GM12878 (cell line): ENCODE measurements at regions not wholly inside any gene's neighbourhood (a gene's known extent, or its start where the extent isn't known, plus 50 kb on each side); places are given as distances from the start of the nearest gene placed in this dataset.

Experiments used
- ATAC-seq: fragments of 200-7000 bp; cut with Tn5 transposase; 3 replicates; pipeline ENCODE4 v1.9.1; 2020; ENCODE audit warnings: mild to moderate bottlenecking, moderate library complexity
- BruUV-seq: library from RNA; stranded (reverse); fragments of 400-500 nt; replicated peaks from 2 replicates; lab custom pipeline; 2021; lab: Mats Ljungman, UMichigan
- CTCF ChIA-PET: fragments of 300-600 bp; sonication (Branson Sonifier 250); formaldehyde crosslinking; extraction: SDS; loops from one replicate; lab custom pipeline; 2021; ENCODE audit warnings: inconsistent platforms; lab: Yijun Ruan, JAX
- POLR2A ChIA-PET: fragments of 350-600 bp; formaldehyde crosslinking; extraction: SDS; loops from one replicate; lab custom pipeline; 2021; ENCODE audit warnings: inconsistent platforms; lab: Charles Lee
- RAD21 ChIA-PET: fragments of 300-600 bp; sonication (Branson Sonifier 250); formaldehyde crosslinking; loops from one replicate; lab custom pipeline; 2023; ENCODE audit warnings: antibody characterized with exemption; ENCODE audit not compliant: unreplicated experiment; lab: Charles Lee
- SMC1A ChIA-PET: fragments of 300-600 bp; sonication (Branson Sonifier 250); formaldehyde crosslinking; loops from one replicate; lab custom pipeline; 2023; ENCODE audit not compliant: unreplicated experiment, uncharacterized antibody; lab: Charles Lee
- DNase-seq: peaks from one replicate; pipeline ENCODE4 v3.0.0-alpha.2; 2011; ENCODE audit warnings: low read depth, low spot score
- FAIRE-seq: peaks from 3 replicates; lab custom pipeline; 2011; peaks lifted over from hg19 to GRCh38; lab: Jason Lieb, UNC
- H2AFZ ChIP-seq: 2 replicates; pipeline ENCODE4 v1.6.0; 2011; ENCODE audit warnings: low read depth, low read length, control low read depth; ENCODE audit not compliant: control insufficient read depth
- H3K27ac ChIP-seq: 2 replicates; pipeline ENCODE4 v1.5.1; 2011; ENCODE audit warnings: control low read depth; ENCODE audit not compliant: control insufficient read depth, insufficient read depth
- H3K27me3 ChIP-seq, 2 experiments: replicated peaks in 1 of 2; 2 replicates each; pipeline versions ENCODE4 v1.6.0 to v1.6.1; 2011; ENCODE audit warnings: low read length in 1 of 2; ENCODE audit not compliant: control insufficient read depth in 2 of 2, insufficient read depth in 2 of 2
- H3K36me3 ChIP-seq, 2 experiments: 2 replicates each; pipeline ENCODE4 v1.5.1; 2011; ENCODE audit warnings: low read length in 1 of 2; ENCODE audit not compliant: control insufficient read depth in 2 of 2, insufficient read depth in 2 of 2
- H3K4me1 ChIP-seq: 2 replicates; pipeline ENCODE4 v1.6.1; 2011; ENCODE audit warnings: mild to moderate bottlenecking, low read length, moderate library complexity, mixed read lengths; ENCODE audit not compliant: control insufficient read depth, insufficient read depth
- H3K4me2 ChIP-seq: 2 replicates; pipeline ENCODE4 v1.6.0; 2011; ENCODE audit warnings: control low read depth; ENCODE audit not compliant: control insufficient read depth, insufficient read depth
- H3K4me3 ChIP-seq: fragments of 200-600 bp; sonication (generic); 2 replicates; pipeline ENCODE4 v1.5.1; 2016
- H3K79me2 ChIP-seq: 2 replicates; pipeline ENCODE4 v1.6.0; 2011; ENCODE audit warnings: low read length; ENCODE audit not compliant: control insufficient read depth, insufficient read depth
- H3K9ac ChIP-seq: 2 replicates; pipeline ENCODE4 v1.8.0; 2011; ENCODE audit warnings: low read length, control low read depth, mixed read lengths; ENCODE audit not compliant: control insufficient read depth, insufficient read depth
- H3K9me3 ChIP-seq: replicated peaks from 3 replicates; pipeline ENCODE4 v1.5.1; 2011; ENCODE audit warnings: mild to moderate bottlenecking, low read length; ENCODE audit not compliant: control insufficient read depth, insufficient read depth
- H4K20me1 ChIP-seq: 2 replicates; pipeline ENCODE4 v1.6.0; 2011; ENCODE audit not compliant: control insufficient read depth, insufficient read depth
- ASH2L ChIP-seq: fragments of 300-600, 200-600 bp; sonication (generic); IDR thresholded peaks from 2 replicates; pipeline ENCODE4 v1.6.1; 2017; ENCODE audit warnings: low read depth, mild to moderate bottlenecking, borderline replicate concordance
- BCL11A ChIP-seq: IDR thresholded peaks from 2 replicates; pipeline ENCODE4 v1.6.1; 2011; ENCODE audit warnings: low read depth, low read length
- BCL3 ChIP-seq: IDR thresholded peaks from 2 replicates; pipeline ENCODE4 v1.6.1; 2011; ENCODE audit warnings: borderline replicate concordance, low read depth, mild to moderate bottlenecking, moderate library complexity, low read length; ENCODE audit not compliant: insufficient read depth, poor library complexity, severe bottlenecking
- BHLHE40 ChIP-seq, 2 experiments: fragments of 450-650 bp in 1 of 2; IDR thresholded peaks; 2 replicates each; pipeline ENCODE4 v1.6.1; 2011 to 2017; ENCODE audit warnings: low read depth in 2 of 2, borderline replicate concordance in 1 of 2, improper control_type of control experiment in 1 of 2, low read length in 1 of 2, mild to moderate bottlenecking in 1 of 2
- CHD1 ChIP-seq: IDR thresholded peaks from 2 replicates; pipeline ENCODE4 v1.6.1; 2012; ENCODE audit warnings: low read depth, low read length, improper control_type of control experiment
- CHD4 ChIP-seq: fragments of 200-600 bp; sonication (generic); IDR thresholded peaks from 2 replicates; pipeline ENCODE4 v1.6.1; 2016; ENCODE audit warnings: mild to moderate bottlenecking
- ESRRA ChIP-seq: IDR thresholded peaks from 2 replicates; pipeline ENCODE4 v1.6.1; 2012; ENCODE audit warnings: mild to moderate bottlenecking, low read length, improper control_type of control experiment
- HDAC6 ChIP-seq: fragments of 200-600 bp; sonication (generic); IDR thresholded peaks from one replicate; pipeline ENCODE4 v1.8.0; 2017; ENCODE audit warnings: antibody characterized with exemption; ENCODE audit not compliant: unreplicated experiment
- MEF2A ChIP-seq: IDR thresholded peaks from 2 replicates; pipeline ENCODE4 v1.6.1; 2011; ENCODE audit warnings: low read depth, mild to moderate bottlenecking, low read length, moderate library complexity; ENCODE audit not compliant: insufficient read depth
- PKNOX1 ChIP-seq: fragments of 450-650 bp; IDR thresholded peaks from 2 replicates; pipeline ENCODE4 v1.6.1; 2016; ENCODE audit warnings: mild to moderate bottlenecking
- SKIL ChIP-seq: fragments of 450-650 bp; IDR thresholded peaks from 2 replicates; pipeline ENCODE4 v1.6.1; 2017; ENCODE audit warnings: mild to moderate bottlenecking, low read depth, inconsistent platforms; ENCODE audit not compliant: poor library complexity, severe bottlenecking
- SREBF2 ChIP-seq: IDR thresholded peaks from 2 replicates; pipeline ENCODE4 v1.6.1; 2012; ENCODE audit warnings: mild to moderate bottlenecking, low read length
- TBL1XR1 ChIP-seq: IDR thresholded peaks from 2 replicates; pipeline ENCODE4 v1.6.1; 2012; ENCODE audit warnings: low read depth, low read length, improper control_type of control experiment
- WGBS: methylation state at CpG from one replicate; pipeline ENCODE4 v1.1.6; 2016; ENCODE audit warnings: low lambda C conversion rate; ENCODE audit not compliant: insufficient replicate concordance, insufficient coverage; ENCODE audit errors: missing lambda C conversion rate; 5-methylcytosine and 5-hydroxymethylcytosine counted together
- in situ Hi-C: fragments of 300-500 bp; cut with MboI; formaldehyde crosslinking; loops from 9 replicates; pipeline ENCODE4 v1.14.3; 2018; ENCODE audit warnings: mixed read lengths
- intact Hi-C: fragments of 100-400 bp; cut with micrococcal nuclease; formaldehyde crosslinking; loops from one replicate; pipeline ENCODE4 v1.14.2; 2022; ENCODE audit not compliant: unreplicated experiment
- TF ChIP-seq, protein P1 (sequence below): IDR thresholded peaks from 2 replicates; pipeline ENCODE4 v1.6.1; 2012; ENCODE audit warnings: low read depth, low read length, improper control_type of control experiment
- TF ChIP-seq, protein P2 (sequence below): fragments of 450-650 bp; IDR thresholded peaks from 2 replicates; pipeline ENCODE4 v1.6.1; 2017; ENCODE audit warnings: low read depth, mild to moderate bottlenecking, moderate library complexity

DNA sequence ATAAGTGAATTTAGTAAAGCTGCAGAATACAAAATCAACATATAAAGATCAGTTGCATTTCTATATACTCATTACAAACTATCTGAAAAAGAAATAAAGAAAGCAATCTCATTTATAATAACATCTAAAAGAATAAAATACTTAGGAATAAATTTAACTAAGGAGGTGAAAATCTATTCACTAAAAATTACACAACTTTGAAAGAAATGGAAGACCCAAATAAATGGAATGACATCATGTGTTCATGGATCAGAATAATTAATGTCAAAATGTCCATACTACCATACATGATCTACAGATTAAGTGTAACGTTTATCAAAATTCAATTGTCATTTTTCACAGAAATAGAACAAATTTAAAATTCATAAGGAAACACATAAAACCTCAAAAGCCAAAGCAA is 194.9 kb downstream of the TINAG start (continued):
- TF ChIP-seq BCL3: no peak
- TF ChIP-seq, protein P1, sequence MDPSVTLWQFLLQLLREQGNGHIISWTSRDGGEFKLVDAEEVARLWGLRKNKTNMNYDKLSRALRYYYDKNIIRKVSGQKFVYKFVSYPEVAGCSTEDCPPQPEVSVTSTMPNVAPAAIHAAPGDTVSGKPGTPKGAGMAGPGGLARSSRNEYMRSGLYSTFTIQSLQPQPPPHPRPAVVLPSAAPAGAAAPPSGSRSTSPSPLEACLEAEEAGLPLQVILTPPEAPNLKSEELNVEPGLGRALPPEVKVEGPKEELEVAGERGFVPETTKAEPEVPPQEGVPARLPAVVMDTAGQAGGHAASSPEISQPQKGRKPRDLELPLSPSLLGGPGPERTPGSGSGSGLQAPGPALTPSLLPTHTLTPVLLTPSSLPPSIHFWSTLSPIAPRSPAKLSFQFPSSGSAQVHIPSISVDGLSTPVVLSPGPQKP: no peak
- no peak for TF ChIP-seq PKNOX1
- TF ChIP-seq CHD4: no peak
- no peak for TF ChIP-seq HDAC6
- TF ChIP-seq, all 136 proteins: peak for 0

GRCh38 chr6:54515013-54515412 is 206.8 kb downstream of the TINAG start:
- no peaks in the 10 kb centered on the region for H4K20me1 ChIP-seq
- no peak for DNase-seq
- H3K79me2 ChIP-seq: no peaks in the 10 kb centered on the region
- no peak overlapping the region for H3K9ac ChIP-seq
- H3K4me3 ChIP-seq: no peak overlapping the region
- ChIA-PET RAD21 (no interaction called here), SMC1A (no interaction called here), CTCF (no interaction called here), POLR2A (no interaction called here)
- FAIRE-seq: no peak
- BruUV-seq: no TSS peak
- intact Hi-C loops: no loop called here
- H3K27ac ChIP-seq: no peak overlapping the region
- H3K36me3 ChIP-seq: no peaks in the 10 kb centered on the region
- H3K4me1 ChIP-seq: no peaks in the 10 kb centered on the region
- in situ Hi-C loops: no loop called here
- ATAC-seq: no peak
- H3K4me2 ChIP-seq: no peak overlapping the region
- WGBS: 0% methylated on average over 2 of the region's 2 CpGs
- no peaks in the 10 kb centered on the region for H3K9me3 ChIP-seq
- H2AFZ ChIP-seq: no peak overlapping the region
- no peaks in the 10 kb centered on the region for H3K27me3 ChIP-seq
- TF ChIP-seq TBL1XR1 (no peak), PKNOX1 (no peak), ASH2L (no peak), MEF2A (no peak), SKIL (no peak), CHD1 (no peak), ESRRA (no peak), BHLHE40 (IDR thresholded peaks at IDR 0.05; ENCODE audit: borderline replicate concordance in 1 of 2, low read depth in 2 of 2, low read length in 1 of 2) (no peak), SREBF2 (no peak), BCL11A (no peak)
- TF ChIP-seq, protein P2, sequence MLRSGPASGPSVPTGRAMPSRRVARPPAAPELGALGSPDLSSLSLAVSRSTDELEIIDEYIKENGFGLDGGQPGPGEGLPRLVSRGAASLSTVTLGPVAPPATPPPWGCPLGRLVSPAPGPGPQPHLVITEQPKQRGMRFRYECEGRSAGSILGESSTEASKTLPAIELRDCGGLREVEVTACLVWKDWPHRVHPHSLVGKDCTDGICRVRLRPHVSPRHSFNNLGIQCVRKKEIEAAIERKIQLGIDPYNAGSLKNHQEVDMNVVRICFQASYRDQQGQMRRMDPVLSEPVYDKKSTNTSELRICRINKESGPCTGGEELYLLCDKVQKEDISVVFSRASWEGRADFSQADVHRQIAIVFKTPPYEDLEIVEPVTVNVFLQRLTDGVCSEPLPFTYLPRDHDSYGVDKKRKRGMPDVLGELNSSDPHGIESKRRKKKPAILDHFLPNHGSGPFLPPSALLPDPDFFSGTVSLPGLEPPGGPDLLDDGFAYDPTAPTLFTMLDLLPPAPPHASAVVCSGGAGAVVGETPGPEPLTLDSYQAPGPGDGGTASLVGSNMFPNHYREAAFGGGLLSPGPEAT: no peak
